Subcutaneous abdominal adipose tissue (tissue), 5 donors: ENCODE measurements at regions not wholly inside any gene's neighbourhood (a gene's known extent, or its start where the extent isn't known, plus 50 kb on each side); places are given as distances from the start of the nearest gene placed in this dataset.

Experiments
- H3K27ac ChIP-seq: one replicate; pipeline ENCODE4 v1.7.0; 2013; ENCODE audit warnings: low read depth, mild to moderate bottlenecking, inconsistent platforms, low read length, moderate library complexity
- H3K27me3 ChIP-seq, 5 donors: one replicate each; pipeline ENCODE4 v1.7.0; 2013; ENCODE audit warnings: low read length in 5 of 5, inconsistent platforms in 1 of 5; ENCODE audit not compliant: control insufficient read depth in 5 of 5, insufficient read depth in 4 of 5
- H3K36me3 ChIP-seq, 5 donors: one replicate each; pipeline ENCODE4 v1.7.0; 2013; ENCODE audit warnings: low read length in 5 of 5; ENCODE audit not compliant: control insufficient read depth in 5 of 5, insufficient read depth in 5 of 5
- H3K4me1 ChIP-seq, 5 donors: one replicate each; pipeline ENCODE4 v1.7.0; 2013; ENCODE audit warnings: low read length in 5 of 5, mild to moderate bottlenecking in 3 of 5, moderate library complexity in 1 of 5; ENCODE audit not compliant: control insufficient read depth in 5 of 5, insufficient read depth in 5 of 5
- H3K4me3 ChIP-seq, 5 donors: one replicate each; pipeline ENCODE4 v1.7.0; 2013; ENCODE audit warnings: low read length in 5 of 5, low read depth in 1 of 5
- H3K9ac ChIP-seq, 5 donors: one replicate each; pipeline ENCODE4 v1.7.0; 2013; ENCODE audit warnings: low read length in 5 of 5, mild to moderate bottlenecking in 4 of 5, moderate library complexity in 3 of 5
- H3K9me3 ChIP-seq, 5 donors: one replicate each; pipeline ENCODE4 v1.7.0; 2013; ENCODE audit warnings: low read length in 5 of 5; ENCODE audit not compliant: control insufficient read depth in 5 of 5
- donor health status: healthy.
- donor health status: healthy.
- donor health status: healthy.
- donor health status: healthy.
- donor health status: healthy.

- H3K9ac ChIP-seq, result no peak overlapping the region
- H3K4me1 ChIP-seq, result no peaks in the 10 kb centered on the region
Observed at GRCh38 chr18:30409120-30409519, 633.4 kb downstream of the DSC3 start.

GRCh38 chr18:30406728-30407127, 635.8 kb downstream of the DSC3 start:
- Histone ChIP-seq H3K4me1 (no peaks in the 10 kb centered on the region), H3K4me3 (no peak overlapping the region), H3K27ac (no peak overlapping the region), H3K27me3 (no peaks in the 10 kb centered on the region), H3K9ac (no peak overlapping the region), H3K36me3 (no peaks in the 10 kb centered on the region), H3K9me3 (peaks cover 0 to 11% (median 6%) of the 10 kb centered on the region in 5 donors)

More at GRCh38 chr18:30409120-30409519, 633.4 kb downstream of the DSC3 start:
- no peak overlapping the region for H3K4me3 ChIP-seq
- H3K9me3 ChIP-seq, result peaks cover 0 to 11% (median 6%) of the 10 kb centered on the region in 5 donors
- H3K36me3 ChIP-seq, result no peaks in the 10 kb centered on the region
- H3K27me3 ChIP-seq, result no peaks in the 10 kb centered on the region
- H3K27ac ChIP-seq, result no peak overlapping the region

GRCh38 chr18:30405038-30405437, 637.5 kb downstream of the DSC3 start:
- Histone ChIP-seq H3K4me1 (no peaks in the 10 kb centered on the region), H3K9ac (no peak overlapping the region), H3K36me3 (no peaks in the 10 kb centered on the region), H3K27me3 (no peaks in the 10 kb centered on the region), H3K4me3 (no peak overlapping the region), H3K27ac (no peak overlapping the region), H3K9me3 (peaks cover 0 to 11% (median 6%) of the 10 kb centered on the region in 5 donors)

- H3K9ac ChIP-seq, result no peak overlapping the region
- no peaks in the 10 kb centered on the region for H3K36me3 ChIP-seq
- no peaks in the 10 kb centered on the region for H3K4me1 ChIP-seq
- no peaks in the 10 kb centered on the region for H3K27me3 ChIP-seq
- no peak overlapping the region for H3K4me3 ChIP-seq
- H3K27ac ChIP-seq, result no peak overlapping the region
- H3K9me3 ChIP-seq, result peaks cover 0 to 10% (median 4%) of the 10 kb centered on the region in 5 donors
Observed at GRCh38 chr18:30404422-30404821, 638.1 kb downstream of the DSC3 start.

DNA sequence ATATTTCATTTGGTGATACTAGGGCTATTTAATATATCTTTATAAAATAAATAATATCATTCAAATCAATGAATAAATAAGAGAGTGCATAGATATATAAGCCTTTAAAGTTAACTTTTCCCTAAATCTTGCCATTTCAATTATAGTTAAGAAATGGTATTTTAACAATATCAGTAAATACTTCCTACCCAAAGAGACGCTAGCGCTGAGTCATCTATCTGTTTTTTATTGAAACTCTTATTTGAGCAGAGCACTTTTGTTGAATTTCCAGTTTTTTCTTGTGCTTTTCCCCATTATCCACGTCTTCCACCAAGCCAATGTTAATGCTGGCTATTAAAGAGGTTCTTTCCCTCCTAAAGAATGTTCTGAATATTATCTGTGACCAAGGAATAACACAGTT, 639.3 kb downstream of the DSC3 start:
- H3K9me3 ChIP-seq, result peaks cover 0 to 2% (median 0%) of the 10 kb centered on the region in 5 donors
- H3K27ac ChIP-seq, result no peak overlapping the region
- no peak overlapping the region for H3K9ac ChIP-seq
- no peaks in the 10 kb centered on the region for H3K27me3 ChIP-seq
- no peaks in the 10 kb centered on the region for H3K36me3 ChIP-seq
- H3K4me3 ChIP-seq, result no peak overlapping the region
- no peaks in the 10 kb centered on the region for H3K4me1 ChIP-seq

DNA sequence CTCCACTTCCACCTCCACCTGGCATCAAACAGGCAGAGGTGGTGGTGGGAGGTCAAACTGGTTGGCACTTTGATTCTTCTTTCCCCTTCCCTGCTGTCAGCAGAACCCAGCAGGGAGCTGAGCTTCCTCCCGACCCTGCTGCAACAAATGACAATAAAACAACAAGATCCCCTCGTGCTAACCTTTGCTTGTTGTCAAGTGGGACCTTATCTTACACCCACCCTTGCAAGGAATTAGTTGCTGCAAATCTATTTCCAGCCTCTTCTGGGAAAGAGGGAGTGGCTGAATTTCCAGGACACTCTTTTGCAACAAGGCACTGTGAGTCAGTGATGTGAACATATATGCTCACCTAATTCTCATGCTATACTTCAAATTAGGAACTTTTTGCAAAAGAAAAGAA, 655.1 kb downstream of the DSC3 start:
- no peak overlapping the region for H3K9ac ChIP-seq
- H3K27me3 ChIP-seq, result no peaks in the 10 kb centered on the region
- H3K4me1 ChIP-seq, result peaks cover 0 to 9% (median 0%) of the 10 kb centered on the region in 5 donors
- H3K36me3 ChIP-seq, result no peaks in the 10 kb centered on the region
- H3K27ac ChIP-seq, result no peak overlapping the region
- H3K9me3 ChIP-seq, result no peaks in the 10 kb centered on the region
- H3K4me3 ChIP-seq, result no peak overlapping the region

DNA sequence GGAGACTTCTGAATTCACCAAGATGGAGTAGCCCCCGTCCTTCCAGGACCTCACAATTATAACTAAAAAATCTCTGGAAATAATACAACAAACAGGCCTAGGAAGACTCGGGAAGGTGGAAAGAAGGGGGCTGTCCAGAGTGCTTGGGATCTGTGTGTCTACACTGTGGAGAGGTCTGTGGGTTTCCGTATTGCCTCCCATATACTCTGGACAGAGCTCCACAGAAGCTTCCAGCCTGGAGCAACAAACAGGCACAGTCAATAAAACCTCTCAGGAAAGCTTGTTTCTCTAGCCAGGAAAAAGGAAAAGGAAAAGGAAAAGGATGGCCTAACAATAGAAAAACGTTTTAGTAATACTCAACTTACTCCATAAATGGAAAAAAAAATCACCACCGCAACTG, 655.9 kb downstream of the DSC3 start:
- no peaks in the 10 kb centered on the region for H3K27me3 ChIP-seq
- H3K36me3 ChIP-seq, result no peaks in the 10 kb centered on the region
- no peak overlapping the region for H3K27ac ChIP-seq
- peaks cover 0 to 9% (median 0%) of the 10 kb centered on the region in 5 donors for H3K4me1 ChIP-seq
- no peak overlapping the region for H3K4me3 ChIP-seq
- H3K9me3 ChIP-seq, result no peaks in the 10 kb centered on the region
- no peak overlapping the region for H3K9ac ChIP-seq

DNA sequence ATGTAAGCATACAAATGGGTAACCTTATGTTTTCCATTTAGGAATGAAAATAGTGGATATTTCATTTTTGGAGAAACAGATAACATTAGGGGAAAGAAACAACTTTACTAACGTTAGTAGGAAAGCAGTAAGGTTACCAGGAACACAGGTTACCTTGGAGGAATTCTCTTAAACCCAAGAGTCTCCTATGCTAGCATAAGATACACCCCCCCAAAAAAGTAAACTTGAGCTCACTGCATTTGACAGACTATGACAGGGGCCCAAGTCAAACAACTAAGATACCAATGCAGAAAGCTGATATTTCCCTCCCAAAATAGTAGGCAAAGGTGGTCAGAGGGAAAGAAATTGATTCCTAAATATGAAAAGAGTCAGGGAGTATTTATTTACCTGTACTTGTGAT, 656.9 kb downstream of the DSC3 start:
- Histone ChIP-seq H3K4me1 (peaks cover 0 to 9% (median 0%) of the 10 kb centered on the region in 5 donors), H3K9ac (no peak overlapping the region), H3K36me3 (no peaks in the 10 kb centered on the region), H3K27me3 (no peaks in the 10 kb centered on the region), H3K27ac (no peak overlapping the region), H3K4me3 (no peak overlapping the region), H3K9me3 (peaks cover 0 to 4% (median 0%) of the 10 kb centered on the region in 5 donors)

DNA sequence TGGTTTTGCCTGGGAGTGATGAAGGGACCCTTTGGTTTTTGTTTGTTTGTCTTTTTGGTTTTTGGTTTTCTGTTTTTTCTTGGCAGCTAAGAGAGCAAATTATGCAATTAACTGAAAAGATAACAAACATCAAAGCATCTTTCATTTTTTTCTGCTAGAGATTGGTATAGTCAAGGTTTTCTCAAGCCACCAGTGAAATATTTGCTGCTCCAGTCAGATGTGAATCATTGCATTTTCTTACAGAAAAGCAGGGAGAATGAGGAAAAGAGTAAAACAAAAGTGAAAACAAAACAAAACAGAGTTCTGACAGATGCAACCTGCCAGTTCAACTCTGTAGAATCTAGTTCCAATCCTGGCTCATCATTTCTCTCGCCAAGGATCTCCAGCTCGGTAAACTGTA, 660.7 kb downstream of the DSC3 start:
- H3K9ac ChIP-seq, result no peak overlapping the region
- H3K36me3 ChIP-seq, result no peaks in the 10 kb centered on the region
- H3K4me3 ChIP-seq, result no peak overlapping the region
- peaks cover 0 to 2% (median 0%) of the 10 kb centered on the region in 5 donors for H3K4me1 ChIP-seq
- H3K27me3 ChIP-seq, result no peaks in the 10 kb centered on the region
- H3K27ac ChIP-seq, result no peak overlapping the region
- H3K9me3 ChIP-seq, result peaks cover 0 to 8% (median 2%) of the 10 kb centered on the region in 5 donors

DNA sequence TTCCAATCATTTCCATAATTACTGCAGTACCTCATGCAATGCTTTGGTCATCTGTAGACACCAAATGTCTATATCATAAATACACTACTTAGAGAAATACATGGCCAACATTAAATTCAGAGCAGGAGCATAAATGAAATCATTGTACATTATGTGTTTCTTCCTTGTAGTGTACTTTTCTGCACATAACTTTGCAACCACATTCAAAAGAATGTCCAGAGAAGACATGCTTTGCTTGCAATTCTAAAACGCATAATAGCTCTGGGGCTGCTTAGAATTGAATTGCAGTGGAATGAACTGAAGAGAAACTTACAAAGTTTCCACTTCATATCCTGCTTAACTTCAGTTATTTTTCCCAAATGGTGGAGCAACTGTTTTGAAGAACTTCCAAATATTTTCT, 664.4 kb downstream of the DSC3 start:
- Histone ChIP-seq H3K36me3 (no peaks in the 10 kb centered on the region), H3K4me1 (no peaks in the 10 kb centered on the region), H3K9me3 (peaks cover 0 to 11% (median 2%) of the 10 kb centered on the region in 5 donors), H3K9ac (no peak overlapping the region), H3K27me3 (no peaks in the 10 kb centered on the region), H3K4me3 (no peak overlapping the region), H3K27ac (no peak overlapping the region)

DNA sequence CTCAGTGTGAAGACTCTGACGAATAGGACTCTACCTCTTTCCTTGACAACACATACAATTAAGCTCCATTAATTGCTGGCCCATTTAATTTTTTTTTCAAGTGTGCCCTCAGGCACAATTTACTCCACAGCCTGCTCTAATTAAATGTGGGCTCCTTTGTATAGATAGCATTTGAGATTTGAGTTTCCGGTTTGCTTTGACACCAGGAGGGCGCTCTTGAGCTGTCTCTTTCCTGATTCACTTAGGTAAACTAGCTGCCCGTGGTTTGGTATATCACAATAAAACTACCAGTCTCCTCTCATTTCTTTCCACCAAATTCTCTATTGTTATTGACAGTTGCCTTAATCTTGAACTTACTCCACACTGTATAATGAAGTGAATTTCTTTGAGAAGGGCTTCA, 666.0 kb downstream of the DSC3 start:
- H3K4me1 ChIP-seq, result no peaks in the 10 kb centered on the region
- H3K9ac ChIP-seq, result no peak overlapping the region
- H3K27ac ChIP-seq, result no peak overlapping the region
- H3K36me3 ChIP-seq, result no peaks in the 10 kb centered on the region
- H3K27me3 ChIP-seq, result no peaks in the 10 kb centered on the region
- H3K4me3 ChIP-seq, result no peak overlapping the region
- H3K9me3 ChIP-seq, result peaks cover 0 to 11% (median 2%) of the 10 kb centered on the region in 5 donors
